ENCODE measurements at regions not wholly inside any gene's neighbourhood (a gene's known extent, or its start where the extent isn't known, plus 50 kb on each side); places are given as distances from the start of the nearest gene placed in this dataset.
"Not testable (repeated sequence)": the region's sequence is repeated elsewhere in the genome, so short reads cannot be mapped to it uniquely, and the experiment has no call there.

- not testable (repeated sequence) for TF ChIP-seq CTCF (IDR thresholded peaks at IDR 0.05; ENCODE audit: low read depth, low read length); EZH2phosphoT487 (IDR thresholded peaks at IDR 0.05; ENCODE audit: low read depth)
Observed at GRCh38 chr17:26731926-26732325, 562.0 kb upstream of the WSB1 start.

Measured in OCI-LY3 (cell line).